Ureter (tissue), 1 donor: ENCODE measurements at regions not wholly inside any gene's neighbourhood (a gene's known extent, or its start where the extent isn't known, plus 50 kb on each side); places are given as distances from the start of the nearest gene placed in this dataset.

ENCODE experiments used
- DNase-seq: peaks from one replicate; pipeline ENCODE4 v3.0.0-alpha.2; 2020; ENCODE audit warnings: low spot score
- donor health status: DM: yes; HTN: yes; CAD: no.

GRCh38 chr5:5591567-5591966 lies 169.1 kb downstream of the ICE1 start:
- DNase-seq = no peak

GRCh38 chr5:5589857-5590256 lies 167.4 kb downstream of the ICE1 start:
- DNase-seq = no peak

DNA sequence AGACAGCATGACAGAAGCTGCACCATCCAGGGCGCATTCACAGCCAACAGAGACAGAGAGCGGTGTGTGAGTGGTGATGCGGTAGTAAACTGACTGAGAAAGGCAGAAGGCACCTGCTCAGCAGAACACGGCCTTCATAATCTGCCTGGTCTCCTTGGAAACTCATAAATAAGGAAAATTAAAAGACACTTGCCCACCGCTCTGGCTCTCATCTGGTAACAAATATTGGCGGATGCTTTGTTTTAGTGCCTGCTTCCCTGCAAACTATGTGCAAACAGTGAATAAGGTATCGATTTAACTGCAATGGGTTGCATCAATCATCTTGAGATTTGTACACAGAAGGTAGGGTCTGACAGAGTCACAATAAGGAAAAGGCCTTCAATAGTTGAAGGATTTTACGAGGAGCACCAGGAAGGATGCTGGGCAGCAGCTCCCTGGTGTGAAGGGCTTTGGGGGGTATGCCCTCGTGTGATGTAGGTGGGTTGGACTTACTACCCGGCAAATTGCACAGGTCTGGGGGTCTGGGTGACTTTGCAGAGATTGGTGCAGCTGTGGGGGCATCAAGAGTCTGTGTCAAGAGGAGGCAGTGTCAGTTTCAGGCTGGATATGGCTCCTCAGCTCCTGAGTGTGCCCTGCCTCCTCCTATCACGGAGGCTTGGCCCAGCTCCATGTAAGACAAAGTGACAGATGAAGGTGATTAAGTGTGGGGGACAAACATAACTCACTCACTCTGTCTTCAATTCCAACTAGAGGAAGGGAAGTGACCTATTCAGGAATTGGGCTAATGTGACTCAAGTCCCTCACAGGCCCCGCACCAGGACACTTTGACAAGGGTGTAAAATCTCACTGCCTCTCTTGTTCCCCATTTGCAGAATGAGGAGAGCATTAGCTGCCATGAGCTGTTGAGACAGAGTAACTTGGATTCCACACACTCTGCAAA lies 166.7 kb downstream of the ICE1 start:
- no peak for DNase-seq

- no peak for DNase-seq
Measured at GRCh38 chr5:5588386-5588785, 165.9 kb downstream of the ICE1 start.

DNA sequence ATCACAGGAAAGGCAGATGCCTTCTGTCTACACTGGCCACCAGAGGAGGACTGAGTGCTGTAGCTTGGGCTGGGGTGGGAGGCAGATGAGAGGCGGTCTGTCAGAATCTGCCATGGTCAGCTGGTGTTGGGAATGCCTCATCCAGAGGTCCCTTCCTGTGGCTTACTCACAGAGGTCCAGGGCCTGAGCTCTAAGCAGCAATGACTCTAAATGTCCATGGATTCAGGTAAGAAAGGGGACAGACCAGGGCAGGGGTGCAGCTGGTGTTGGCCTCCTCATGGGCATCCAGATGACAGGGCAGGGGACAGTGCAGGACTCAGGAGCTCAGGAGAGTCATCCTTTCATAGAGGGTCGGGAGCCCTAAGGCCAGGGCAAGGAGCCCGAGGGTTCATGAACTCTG lies 165.0 kb downstream of the ICE1 start:
- no peak for DNase-seq

DNA sequence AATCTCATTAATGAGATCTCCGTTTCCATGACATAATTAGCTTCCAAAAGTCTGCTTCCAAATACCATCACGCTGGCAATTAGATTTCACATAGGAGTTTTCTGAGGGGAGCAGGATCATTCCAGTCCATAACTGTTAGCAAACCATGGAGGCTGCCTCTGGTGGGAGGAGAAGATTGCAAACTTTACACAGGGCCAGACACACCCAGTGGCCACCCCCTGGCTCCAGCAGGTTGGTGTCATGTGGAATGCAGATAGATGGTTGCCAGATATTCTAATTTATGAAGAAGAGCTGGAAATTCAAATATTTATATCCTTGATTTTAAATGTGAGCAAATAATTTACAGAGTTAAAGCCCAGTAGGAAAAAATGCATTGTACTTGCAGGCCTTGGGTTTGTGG lies 164.2 kb downstream of the ICE1 start:
- DNase-seq = no peak

- DNase-seq = no peak
Measured at GRCh38 chr5:5585751-5586341, 163.4 kb downstream of the ICE1 start.

DNA sequence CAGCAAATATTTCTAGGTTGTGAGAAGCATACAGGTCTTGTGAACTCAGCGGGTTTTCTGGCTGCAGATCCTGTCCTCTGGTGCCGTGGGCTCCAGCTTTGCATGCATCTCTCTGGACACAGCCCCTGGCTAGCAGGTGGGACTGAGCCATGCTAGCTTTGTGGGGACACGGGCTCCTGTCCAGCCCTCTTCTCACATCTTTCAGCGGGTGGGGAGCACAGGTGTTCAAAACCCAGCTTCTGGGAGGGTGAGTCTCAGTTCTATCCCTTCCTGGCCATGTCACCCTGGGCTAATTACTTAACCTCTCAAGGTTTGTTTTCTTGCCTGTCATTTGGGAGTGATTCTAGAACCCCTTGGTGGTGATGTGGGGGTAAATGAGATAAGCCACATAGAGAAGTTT lies 162.3 kb downstream of the ICE1 start:
- DNase-seq = no peak

DNA sequence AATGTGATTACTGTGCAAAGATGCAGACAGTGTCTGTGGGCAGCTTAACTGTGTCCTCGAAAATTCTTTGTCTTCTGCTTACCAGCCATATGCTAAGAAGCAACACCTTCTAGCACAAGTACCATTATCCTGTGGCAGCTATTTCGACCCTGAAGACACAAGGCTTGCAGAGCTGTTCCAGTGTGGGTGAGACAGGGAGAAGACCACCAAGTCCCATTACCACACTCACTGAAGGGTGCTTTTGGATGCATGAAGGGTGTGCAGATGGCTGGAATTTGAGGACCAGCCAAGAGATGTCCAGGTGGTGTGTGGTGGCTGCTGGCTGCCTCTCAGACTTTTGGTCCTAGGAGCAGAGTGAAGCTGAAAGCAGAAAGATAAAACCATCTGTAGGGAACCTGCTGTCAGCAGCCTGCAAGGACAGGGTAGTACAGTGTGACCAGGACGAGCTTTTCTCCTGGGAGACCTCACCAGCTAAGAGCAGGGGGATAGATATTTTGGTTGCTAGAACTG lies 161.8 kb downstream of the ICE1 start:
- no peak for DNase-seq

- DNase-seq = no peak
Measured at GRCh38 chr5:5583832-5584231, 161.4 kb downstream of the ICE1 start.

DNA sequence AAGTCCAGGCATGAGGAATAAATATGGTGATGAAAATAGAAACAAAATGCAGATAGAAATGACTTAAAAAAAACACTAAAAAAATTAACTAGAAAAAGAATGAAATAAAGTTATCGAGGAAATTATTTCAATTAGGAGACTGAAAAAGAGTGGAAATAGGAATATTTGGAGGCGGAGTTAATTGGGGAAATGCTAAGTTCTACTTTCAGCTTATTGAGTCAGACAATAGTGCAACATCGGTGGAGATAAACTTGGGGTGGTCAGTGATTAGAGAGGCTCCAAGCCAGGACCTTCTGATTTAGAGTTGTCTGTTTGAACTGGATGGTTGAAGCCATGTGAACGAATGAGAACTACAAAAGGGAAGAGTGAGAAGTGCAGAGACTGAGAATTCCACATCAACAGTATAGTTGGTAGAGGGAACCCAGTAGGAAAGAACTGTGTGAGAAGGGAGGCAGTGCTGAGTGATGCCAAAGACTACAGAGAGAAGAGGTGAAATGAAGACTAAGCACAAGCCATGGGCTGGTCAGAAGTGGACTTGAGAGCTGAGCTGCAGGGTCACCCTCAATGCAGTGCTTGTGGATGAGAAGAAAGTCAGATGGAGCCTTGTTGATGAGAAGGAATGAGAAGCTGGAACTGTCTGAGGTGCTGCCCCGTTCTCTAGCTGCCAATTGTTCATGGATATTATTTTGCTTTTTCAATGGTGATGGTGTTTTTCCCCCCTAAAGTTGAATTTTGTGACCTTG lies 160.7 kb downstream of the ICE1 start:
- no peak for DNase-seq

DNA sequence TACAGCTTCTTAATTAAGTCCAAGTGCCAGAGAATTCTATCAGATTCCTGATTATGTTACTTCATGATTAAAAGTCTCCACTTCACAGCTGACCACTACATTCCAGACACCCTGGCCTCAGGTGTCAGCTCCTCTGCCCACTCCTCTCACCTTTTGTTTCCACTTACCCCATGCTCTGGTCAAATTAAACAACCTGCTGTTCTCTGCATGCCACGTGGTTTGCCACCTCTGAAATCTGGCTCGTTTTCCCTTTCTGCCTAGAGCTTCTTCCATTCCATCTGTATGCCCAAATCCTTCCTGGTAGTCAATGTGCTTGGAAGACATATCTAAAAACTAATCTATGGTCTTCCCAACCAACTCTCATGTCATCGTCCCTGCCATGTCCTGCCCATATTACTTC lies 158.6 kb downstream of the ICE1 start:
- DNase-seq = no peak

DNA sequence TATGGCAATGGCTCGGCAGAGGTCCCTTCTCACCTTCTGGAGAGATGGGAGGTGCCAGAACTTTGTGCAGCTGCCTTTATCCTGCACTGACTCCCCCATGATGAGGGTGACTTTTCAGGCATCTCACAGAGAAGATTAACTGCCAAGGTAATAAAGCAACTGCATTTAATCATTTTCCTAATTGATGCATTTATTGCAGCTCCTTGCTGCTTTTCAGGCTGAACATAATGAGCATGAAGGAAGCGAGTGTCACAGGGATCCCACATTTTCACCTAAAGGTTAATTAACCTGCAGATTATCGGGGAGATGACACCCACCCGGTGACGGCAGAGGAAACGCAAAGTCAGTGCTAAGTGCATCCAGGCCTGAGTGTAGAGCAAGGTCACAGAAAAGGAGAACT lies 154.3 kb downstream of the ICE1 start:
- no peak for DNase-seq

GRCh38 chr5:5575461-5575860 lies 153.0 kb downstream of the ICE1 start:
- no peak for DNase-seq

DNA sequence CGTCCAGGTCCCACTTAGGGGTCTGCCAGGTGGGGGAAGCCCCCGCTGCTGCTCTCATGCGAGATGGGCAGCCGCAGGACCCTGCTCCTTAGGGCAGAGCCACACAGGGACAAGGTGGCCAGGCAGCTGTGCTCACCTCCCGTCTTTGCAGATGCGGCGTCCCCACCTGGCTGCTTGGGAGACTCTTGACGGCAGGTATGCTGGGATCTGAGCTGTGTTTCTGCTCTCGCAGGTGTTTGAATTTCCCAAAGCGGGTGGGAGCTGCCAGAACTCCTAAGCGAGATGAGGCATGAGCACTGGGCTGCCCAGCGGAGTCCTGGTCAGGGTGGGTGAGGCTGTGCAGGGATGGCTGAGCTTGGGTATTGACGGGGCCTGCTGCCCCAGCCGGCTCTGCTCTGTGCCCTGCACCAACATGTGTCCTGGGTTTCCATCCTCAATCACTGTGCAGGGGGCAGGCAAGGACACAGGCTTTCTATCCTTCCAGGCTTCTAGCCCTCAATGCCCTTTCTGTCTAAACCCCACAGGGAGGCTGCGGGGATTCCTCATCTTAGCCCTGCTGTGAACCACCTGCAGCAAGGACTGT lies 151.4 kb downstream of the ICE1 start:
- DNase-seq = no peak

- no peak for DNase-seq
Measured at GRCh38 chr5:5572976-5573797, 150.7 kb downstream of the ICE1 start.

- peak; percentile 62 for DNase-seq
Measured at GRCh38 chr5:5572010-5572865, 149.8 kb downstream of the ICE1 start.

- DNase-seq = no peak
Measured at GRCh38 chr5:5570646-5571045, 148.2 kb downstream of the ICE1 start.

DNA sequence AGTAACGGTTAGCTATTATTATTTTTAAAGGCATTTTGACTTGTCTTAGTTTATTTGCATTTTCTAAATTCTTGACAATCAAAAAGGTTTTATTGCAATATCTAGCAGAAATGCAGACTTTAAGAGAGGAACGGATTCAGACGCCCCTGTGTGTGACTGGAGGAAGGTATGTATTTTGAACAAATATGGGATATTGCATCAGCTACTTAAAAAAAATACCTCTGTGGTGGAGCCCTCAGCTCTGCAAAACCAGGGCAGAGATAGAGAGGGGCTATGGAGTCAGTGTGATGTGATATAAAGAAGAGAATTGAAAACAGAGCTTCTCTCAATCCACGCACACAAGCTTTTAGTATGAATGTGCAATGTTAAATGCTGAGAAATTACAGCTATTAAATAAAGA lies 142.4 kb downstream of the ICE1 start:
- DNase-seq = no peak

GRCh38 chr5:5560016-5560415 lies 137.5 kb downstream of the ICE1 start:
- DNase-seq = no peak
